CD4-positive, alpha-beta T cell (primary cell): ENCODE measurements at regions not wholly inside any gene's neighbourhood (a gene's known extent, or its start where the extent isn't known, plus 50 kb on each side); places are given as distances from the start of the nearest gene placed in this dataset.

Experiments
- ATAC-seq: fragments of 200-7000 bp; cut with Tn5 transposase; one replicate; pipeline ENCODE4 v1.10.0; 2022; ENCODE audit warnings: mild to moderate bottlenecking; ENCODE audit not compliant: poor library complexity
- CTCF ChIA-PET: fragments of 350-600 bp; sonication (Branson Sonifier 250); formaldehyde crosslinking; loops from one replicate; lab custom pipeline; 2021; ENCODE audit warnings: antibody characterized with exemption, inconsistent platforms; lab: Charles Lee
- POLR2A ChIA-PET: fragments of 350-600 bp; sonication (Branson Sonifier 250); formaldehyde crosslinking; loops from one replicate; lab custom pipeline; 2021; ENCODE audit warnings: antibody characterized with exemption, inconsistent platforms; lab: Charles Lee
- DNase-seq, 14 experiments: peaks; one replicate each; pipeline ENCODE4 v3.0.0-alpha.2; 2013 to 2020; ENCODE audit warnings: mixed read lengths in 2 of 14
- H3K27ac ChIP-seq, 2 donors: one replicate each; pipeline versions ENCODE4 v1.5.1 to v1.7.0; 2013; ENCODE audit warnings: low read length in 2 of 2, low read depth in 1 of 2, mild to moderate bottlenecking in 1 of 2
- H3K27me3 ChIP-seq, 2 experiments: 1 replicate in 1 of 2; 2 replicates in 1 of 2; pipeline versions ENCODE4 v1.6.1 to v1.7.0; 2013; ENCODE audit warnings: low read length in 2 of 2, control low read depth in 1 of 2, mild to moderate bottlenecking in 1 of 2, moderate library complexity in 1 of 2; ENCODE audit not compliant: insufficient read depth in 2 of 2, control insufficient read depth in 1 of 2
- H3K36me3 ChIP-seq: one replicate; pipeline ENCODE4 v1.6.1; 2013; ENCODE audit warnings: low read length, control low read depth; ENCODE audit not compliant: insufficient read depth
- H3K4me1 ChIP-seq: one replicate; pipeline ENCODE4 v1.6.1; 2013; ENCODE audit warnings: low read length, control low read depth; ENCODE audit not compliant: insufficient read depth
- H3K4me3 ChIP-seq: one replicate; pipeline ENCODE4 v1.5.1; 2013; ENCODE audit warnings: mild to moderate bottlenecking, low read length, moderate library complexity
- H3K9me3 ChIP-seq, 2 experiments: 1 replicate in 1 of 2; 2 replicates in 1 of 2; pipeline versions ENCODE4 v1.6.1 to v1.7.0; 2013; ENCODE audit warnings: low read length in 2 of 2, mild to moderate bottlenecking in 2 of 2, control low read depth in 1 of 2, moderate library complexity in 1 of 2; ENCODE audit not compliant: control insufficient read depth in 1 of 2, insufficient read depth in 1 of 2
- H3K27ac Mint-ChIP-seq: one replicate; pipeline ENCODE4 v1.8.0; 2020; ENCODE audit warnings: mixed read lengths
- H3K27me3 Mint-ChIP-seq: one replicate; pipeline ENCODE4 v1.8.0; 2021; ENCODE audit warnings: mixed read lengths
- H3K36me3 Mint-ChIP-seq: one replicate; pipeline ENCODE4 v1.8.0; 2021; ENCODE audit warnings: low read depth, mixed read lengths
- H3K4me1 Mint-ChIP-seq: one replicate; pipeline ENCODE4 v1.8.0; 2021; ENCODE audit warnings: low read depth, mixed read lengths
- H3K4me3 Mint-ChIP-seq: one replicate; pipeline ENCODE4 v1.8.0; 2020; ENCODE audit warnings: mild to moderate bottlenecking, mixed read lengths
- H3K9me3 Mint-ChIP-seq: one replicate; pipeline ENCODE4 v1.8.0; 2020; ENCODE audit warnings: mixed read lengths
- CTCF ChIP-seq: fragments of 200-600 bp; IDR thresholded peaks from one replicate; pipeline ENCODE4 v1.8.0; 2022; ENCODE audit warnings: antibody characterized with exemption, mild to moderate bottlenecking
- intact Hi-C, 2 experiments: fragments of 100-400 bp; cut with DNase I in 1 of 2; cut with micrococcal nuclease in 1 of 2; formaldehyde crosslinking; loops; one replicate each; pipeline versions ENCODE4 v1.15.1 to v1.9.0; 2023 to 2025; cut with DNase I, micrococcal nuclease

- TF ChIP-seq CTCF, result no peak
- POLR2A ChIA-PET, result no interaction called here
- Histone ChIP-seq H3K4me3 (no peak overlapping the region), H3K27me3 (no peaks in the 10 kb centered on the region), H3K27ac (no peak overlapping the region), H3K4me1 (no peaks in the 10 kb centered on the region), H3K9me3 (peaks cover 0 to 7% of the 10 kb centered on the region in 2 experiments), H3K36me3 (no peaks in the 10 kb centered on the region)
- H3K27ac Mint-ChIP-seq, result no peak overlapping the region
- no peak for ATAC-seq
- peaks cover 2% of the 10 kb centered on the region for H3K27me3 Mint-ChIP-seq
- no peaks in the 10 kb centered on the region for H3K4me1 Mint-ChIP-seq
- H3K4me3 Mint-ChIP-seq, result no peak overlapping the region
- H3K9me3 Mint-ChIP-seq, result no peaks in the 10 kb centered on the region
- CTCF ChIA-PET, result no interaction called here
- no peak for DNase-seq
- intact Hi-C loops, result no loop called here
- H3K36me3 Mint-ChIP-seq, result no peaks in the 10 kb centered on the region
These were observed 1234.0 kb downstream of the TBC1D22A start for GRCh38 chr22:47996446-47996857.

- no peak for ATAC-seq
- no peak for TF ChIP-seq CTCF
- ChIA-PET POLR2A (no interaction called here), CTCF (no interaction called here)
- Mint-ChIP-seq H3K27ac (no peak overlapping the region), H3K4me1 (no peaks in the 10 kb centered on the region), H3K9me3 (no peaks in the 10 kb centered on the region), H3K4me3 (no peak overlapping the region), H3K27me3 (peaks cover 4% of the 10 kb centered on the region), H3K36me3 (no peaks in the 10 kb centered on the region)
- Histone ChIP-seq H3K9me3 (peaks cover 0 to 7% of the 10 kb centered on the region in 2 experiments), H3K4me3 (no peak overlapping the region), H3K27ac (no peak overlapping the region), H3K27me3 (no peaks in the 10 kb centered on the region), H3K4me1 (no peaks in the 10 kb centered on the region), H3K36me3 (no peaks in the 10 kb centered on the region)
- DNase-seq, result no peak
- intact Hi-C loops, result no loop called here
These were observed 1233.3 kb downstream of the TBC1D22A start for GRCh38 chr22:47995718-47996117.

GRCh38 chr22:47995264-47995627 lies 1232.8 kb downstream of the TBC1D22A start:
- ATAC-seq (no peak), DNase-seq (no peak)
- intact Hi-C loops, result no loop called here
- ChIA-PET CTCF (no interaction called here), POLR2A (no interaction called here)
- Mint-ChIP-seq H3K9me3 (no peaks in the 10 kb centered on the region), H3K27ac (no peak overlapping the region), H3K27me3 (peaks cover 4% of the 10 kb centered on the region), H3K4me1 (no peaks in the 10 kb centered on the region), H3K36me3 (no peaks in the 10 kb centered on the region), H3K4me3 (no peak overlapping the region)
- Histone ChIP-seq H3K4me3 (no peak overlapping the region), H3K9me3 (peaks cover 0 to 7% of the 10 kb centered on the region in 2 experiments), H3K4me1 (no peaks in the 10 kb centered on the region), H3K36me3 (no peaks in the 10 kb centered on the region), H3K27me3 (no peaks in the 10 kb centered on the region), H3K27ac (no peak overlapping the region)
- no peak for TF ChIP-seq CTCF
